HG02763 (cell line): ENCODE measurements at regions not wholly inside any gene's neighbourhood (a gene's known extent, or its start where the extent isn't known, plus 50 kb on each side); places are given as distances from the start of the nearest gene placed in this dataset.
"Not testable (repeated sequence)": the region's sequence is repeated elsewhere in the genome, so short reads cannot be mapped to it uniquely, and the experiment has no call there.

Experiments used
- ATAC-seq: cut with Tn5 transposase; IDR thresholded peaks from one replicate; pipeline ENCODE4 v1.9.1; 2021; ENCODE audit warnings: mild to moderate bottlenecking, moderate library complexity; ENCODE audit not compliant: unreplicated experiment

DNA sequence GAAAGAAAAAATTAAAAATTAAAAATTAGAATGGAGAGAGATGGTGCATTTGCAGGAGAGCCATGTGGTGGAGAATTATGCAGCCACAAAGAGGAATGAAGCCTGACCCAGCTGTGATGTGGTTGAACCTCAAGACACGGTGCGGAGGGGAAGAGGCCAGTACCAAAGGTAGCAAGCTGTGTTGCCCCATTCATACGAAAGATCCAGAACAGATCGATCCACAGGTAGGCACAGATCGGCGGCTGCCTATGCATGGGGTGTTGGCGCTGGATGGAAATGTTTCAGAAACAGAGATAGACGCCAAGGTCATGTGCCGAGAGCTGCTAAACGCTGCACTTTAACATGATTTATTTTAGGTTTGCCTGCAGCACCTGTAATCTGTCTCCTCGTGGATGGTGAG, 992.3 kb downstream of the BRD1 start:
- no peak for ATAC-seq

- ATAC-seq = no peak
These were observed 993.3 kb downstream of the BRD1 start for GRCh38 chr22:48834404-48834803.

DNA sequence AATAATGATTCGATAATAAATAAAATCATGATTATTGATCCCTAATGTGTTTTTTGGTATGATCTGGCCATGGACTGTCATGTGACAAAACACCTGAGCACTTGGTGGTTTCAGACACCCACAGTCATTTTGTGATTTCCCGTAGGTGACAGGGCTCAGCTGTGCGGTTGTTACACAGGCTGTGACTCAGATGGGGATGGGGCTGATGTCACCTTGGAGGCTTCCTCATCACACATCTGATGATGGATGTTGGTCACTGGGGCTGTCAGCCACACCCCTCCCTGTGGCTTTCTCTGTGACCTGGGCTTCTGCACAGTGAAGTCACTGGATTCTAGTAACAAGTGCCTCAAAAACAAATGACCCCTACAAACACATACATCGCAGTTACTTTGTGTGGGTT, 995.1 kb downstream of the BRD1 start:
- no peak for ATAC-seq

DNA sequence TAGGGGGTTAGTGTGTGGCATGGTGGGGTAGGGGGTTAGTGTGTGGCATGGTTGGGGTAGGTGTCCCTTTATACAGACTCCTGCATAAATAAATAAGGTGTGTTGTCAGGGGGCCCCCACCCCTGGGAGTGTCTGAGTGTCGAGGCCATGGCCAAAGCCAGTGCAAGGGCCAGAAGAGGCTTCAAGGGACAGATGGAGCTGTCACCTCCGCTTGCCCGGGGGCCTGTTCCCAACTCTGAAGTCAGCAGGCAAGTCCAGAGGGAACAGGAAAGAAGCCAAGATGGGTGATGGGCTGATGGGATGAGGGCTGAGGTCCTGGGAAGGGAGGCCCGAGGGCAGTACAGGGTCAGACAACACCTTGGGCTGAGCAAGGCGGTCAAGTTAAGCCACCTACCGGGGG, 997.8 kb downstream of the BRD1 start:
- no peak for ATAC-seq

DNA sequence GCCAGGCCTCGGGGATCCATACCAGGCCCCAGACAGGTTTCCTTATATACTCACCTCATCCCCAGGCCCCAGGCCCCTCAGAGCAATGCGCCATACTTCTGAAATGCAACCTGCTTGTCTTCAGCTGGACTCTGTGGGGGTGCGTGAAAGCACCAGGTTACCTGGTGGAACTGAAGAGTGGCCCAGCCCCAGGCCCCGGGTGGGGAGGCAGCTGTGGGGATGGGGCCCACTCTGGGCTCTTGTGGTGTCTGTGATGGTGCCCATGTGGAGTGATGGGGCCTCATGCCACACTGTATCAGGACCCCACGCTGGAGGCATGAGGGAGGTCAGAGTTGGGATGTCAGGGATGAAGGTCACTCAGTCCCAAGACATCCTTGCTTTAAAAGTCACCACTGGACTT, 999.0 kb downstream of the BRD1 start:
- ATAC-seq = no peak

GRCh38 chr22:48827904-48828555, 999.6 kb downstream of the BRD1 start:
- ATAC-seq = no peak

DNA sequence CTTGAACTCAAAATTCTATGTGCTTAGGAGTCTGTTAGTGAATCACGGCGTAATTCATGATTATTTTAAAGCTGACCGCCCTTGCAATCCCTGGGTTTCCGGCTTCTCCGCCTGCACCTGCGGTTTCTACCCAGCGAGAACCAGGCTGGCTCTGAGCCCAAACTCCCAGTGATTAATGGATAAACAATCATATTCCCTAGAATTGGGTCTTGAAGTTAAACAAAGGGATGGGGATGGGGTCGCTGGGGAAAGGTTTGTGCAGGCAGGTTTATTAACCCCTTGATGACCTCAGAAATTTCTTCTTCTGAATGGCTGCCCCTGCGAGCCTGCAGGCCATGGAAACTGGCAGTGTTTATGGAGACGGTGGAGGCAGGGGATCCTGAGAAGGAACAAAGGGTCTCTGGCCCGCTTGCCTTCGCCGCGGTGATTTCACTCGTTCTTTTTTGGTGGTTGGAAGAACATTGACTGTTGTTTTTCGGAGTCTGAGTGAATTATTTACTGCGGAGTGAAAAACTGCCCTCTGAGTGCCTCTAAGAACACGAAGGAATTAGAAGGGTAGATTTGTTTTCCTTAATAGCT, 1000.3 kb downstream of the BRD1 start:
- no peak for ATAC-seq

DNA sequence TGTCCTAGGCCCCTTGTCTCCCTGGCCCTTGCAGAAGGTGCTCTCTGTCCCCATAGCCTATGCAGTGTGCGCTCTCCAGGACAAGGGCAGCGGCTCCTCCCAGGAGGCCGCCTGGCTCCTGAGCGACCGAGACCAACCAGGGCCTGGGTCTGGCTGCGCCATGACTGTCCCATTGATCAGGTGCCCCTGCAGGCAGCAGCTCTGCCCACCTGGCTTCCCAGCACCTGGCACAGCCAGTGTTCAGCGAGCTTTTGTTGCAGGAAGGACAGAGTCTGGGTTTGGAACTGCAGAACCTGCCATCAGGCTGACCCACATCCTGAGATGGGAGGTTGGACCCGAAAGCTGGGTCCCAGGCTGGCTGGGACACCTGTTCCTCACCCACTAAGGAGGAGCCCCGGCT, 1001.1 kb downstream of the BRD1 start:
- no peak for ATAC-seq

GRCh38 chr22:48825802-48826520, 1001.7 kb downstream of the BRD1 start:
- ATAC-seq = no peak

DNA sequence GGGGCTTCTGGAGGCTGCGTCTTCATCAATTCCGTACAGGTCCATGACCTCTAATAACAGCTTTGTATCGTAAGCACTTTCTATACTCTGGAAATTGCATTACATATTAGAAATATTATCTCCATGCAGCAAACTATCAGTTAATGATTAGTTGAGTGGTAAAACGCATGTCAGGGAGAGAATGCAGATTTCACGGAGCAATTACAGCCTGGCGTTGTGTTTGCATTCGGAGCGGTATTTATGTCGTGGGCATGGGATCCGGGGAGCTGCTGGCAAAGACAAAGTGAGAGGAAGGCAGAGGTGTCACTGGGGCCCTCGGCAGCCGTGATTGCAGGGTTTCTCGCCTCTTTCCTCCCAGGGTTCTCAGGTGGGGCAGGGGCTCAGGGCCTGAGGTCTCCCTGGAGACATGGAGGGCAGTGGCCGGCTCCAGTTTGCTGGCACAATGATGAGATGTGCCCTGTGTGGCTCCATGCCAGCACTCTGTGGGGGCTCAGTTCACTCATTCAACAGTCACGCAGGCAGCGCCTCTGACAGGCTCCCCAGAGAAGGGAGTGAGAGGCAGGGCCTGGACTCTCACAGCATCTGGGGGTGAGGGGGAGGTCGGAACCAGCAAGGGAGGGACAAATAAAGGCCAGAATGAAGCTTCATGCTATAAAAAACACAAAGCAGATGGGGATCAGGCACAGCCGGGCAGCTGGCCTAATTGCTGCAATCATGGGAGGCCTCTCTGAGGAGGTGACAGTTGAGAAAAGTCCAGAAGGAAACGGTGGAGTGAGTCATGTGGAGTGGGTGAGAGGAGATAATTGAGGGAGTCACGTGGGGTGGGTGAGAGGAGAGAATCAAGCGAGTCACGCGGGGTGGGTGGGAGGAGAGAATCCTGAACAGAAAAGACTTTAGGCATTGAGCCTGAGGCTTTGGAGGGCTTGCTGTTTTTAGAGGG, 1002.7 kb downstream of the BRD1 start:
- no peak for ATAC-seq

DNA sequence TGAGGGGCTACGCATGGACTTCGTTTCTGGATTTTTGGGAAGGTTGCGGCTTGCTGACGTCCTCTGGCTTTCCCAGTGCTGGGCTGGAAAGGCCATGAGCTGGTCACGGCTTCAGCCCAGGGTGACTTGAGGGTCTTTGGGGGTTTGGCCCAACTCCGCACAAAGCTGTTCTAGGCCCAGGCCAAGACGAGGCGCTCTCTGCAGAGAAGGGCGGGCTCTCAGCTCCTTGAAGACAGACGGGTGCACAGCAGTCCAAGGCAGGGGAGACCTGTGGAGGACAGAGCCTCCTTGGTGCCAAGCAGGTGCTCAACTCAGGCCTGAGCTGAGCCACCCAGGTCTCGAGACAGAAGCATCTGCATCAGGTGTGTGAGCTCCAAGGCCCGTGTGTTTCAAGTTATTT, 1003.7 kb downstream of the BRD1 start:
- no peak for ATAC-seq

DNA sequence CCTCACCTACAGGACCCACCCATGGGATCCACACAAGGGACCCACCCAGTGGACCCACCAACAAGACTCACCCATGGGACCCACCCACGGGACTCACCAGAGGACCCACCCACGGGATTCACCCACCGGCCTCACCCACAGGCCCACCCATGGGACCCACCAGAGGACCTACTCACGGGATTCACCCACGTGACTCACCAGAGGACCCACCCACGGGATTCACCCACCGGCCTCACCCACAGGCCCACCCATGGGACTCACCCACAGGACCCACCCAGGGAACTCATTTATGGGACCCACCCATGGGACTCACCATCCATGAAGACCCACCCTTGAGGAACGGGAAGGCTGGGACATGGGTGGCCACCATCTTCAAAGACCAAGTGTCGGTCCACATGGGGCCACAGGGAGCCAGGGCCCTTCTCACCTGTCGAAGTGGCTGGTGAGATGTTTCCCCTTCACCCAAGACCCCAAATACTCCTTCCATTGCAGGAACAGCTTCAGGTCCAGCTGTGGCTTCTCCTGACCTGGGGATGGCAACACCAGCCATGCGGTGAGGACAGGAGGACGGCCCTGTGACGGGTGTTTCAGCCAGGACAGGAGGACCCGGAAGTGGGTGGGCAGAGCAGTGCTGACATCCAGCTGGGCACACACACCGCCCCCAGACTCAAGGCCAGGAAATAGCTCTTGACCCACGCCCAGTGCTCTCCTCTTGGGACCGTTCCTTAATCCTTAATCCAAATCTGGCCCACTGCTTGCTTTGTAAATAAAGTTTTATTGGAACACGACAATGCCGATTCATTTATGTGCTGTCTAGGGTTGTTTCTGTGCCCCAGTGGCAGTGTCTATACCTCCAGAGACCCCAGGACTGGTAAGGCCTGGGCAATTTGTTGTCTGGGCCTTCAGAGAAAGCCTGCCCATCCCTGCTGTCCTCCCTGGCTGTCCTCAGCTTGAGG, 1005.1 kb downstream of the BRD1 start:
- no peak for ATAC-seq

GRCh38 chr22:48821727-48822126, 1005.9 kb downstream of the BRD1 start:
- ATAC-seq = no peak

DNA sequence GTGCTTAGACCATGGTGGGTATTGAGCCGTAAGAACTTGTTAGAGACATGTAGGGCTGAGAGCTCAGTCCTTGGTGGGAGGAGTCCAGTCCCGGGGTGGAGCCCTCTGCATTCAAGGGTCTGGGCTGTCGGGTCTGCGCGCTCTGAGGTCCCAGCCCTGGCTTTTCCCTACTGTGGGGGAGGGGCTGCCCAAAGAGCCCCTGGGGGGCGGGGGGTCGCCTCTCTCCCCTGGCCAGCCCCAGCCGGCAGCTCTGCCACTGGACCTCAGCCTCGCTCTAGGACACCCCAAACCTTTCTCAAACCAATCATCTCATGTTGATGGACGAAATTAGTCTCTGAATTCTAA, 1006.4 kb downstream of the BRD1 start:
- no peak for ATAC-seq

GRCh38 chr22:48820481-48821345, 1007.0 kb downstream of the BRD1 start:
- no peak for ATAC-seq

DNA sequence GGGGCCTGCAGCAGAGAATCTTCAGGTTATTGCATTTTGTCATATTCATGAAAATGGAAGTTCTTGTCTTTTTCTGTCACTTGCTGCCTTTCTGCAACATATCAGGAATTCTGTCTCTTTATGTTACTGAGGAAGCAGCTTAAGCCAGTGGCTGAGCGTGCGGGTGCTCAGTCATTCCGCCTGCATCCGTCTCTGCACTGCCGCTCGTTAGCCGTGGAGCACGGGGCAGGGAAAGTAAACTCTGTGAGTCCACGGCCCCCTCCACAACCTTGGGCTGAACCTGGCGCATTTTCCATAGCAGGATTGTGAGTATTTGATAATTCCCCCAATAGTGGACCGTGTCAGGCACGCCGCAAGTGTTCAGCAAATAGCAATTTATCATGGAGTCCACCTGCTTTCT, 1007.7 kb downstream of the BRD1 start:
- ATAC-seq = no peak

GRCh38 chr22:48819232-48819631, 1008.4 kb downstream of the BRD1 start:
- ATAC-seq = no peak

GRCh38 chr22:48817491-48817890, 1010.2 kb downstream of the BRD1 start:
- ATAC-seq = not testable (repeated sequence)

GRCh38 chr22:48811885-48812284, 1015.8 kb downstream of the BRD1 start:
- no peak for ATAC-seq
